Upper lobe of left lung (tissue), 4 donors: ENCODE measurements at regions not wholly inside any gene's neighbourhood (a gene's known extent, or its start where the extent isn't known, plus 50 kb on each side); places are given as distances from the start of the nearest gene placed in this dataset.
A peak's percentile ranks its signal among the peaks of the same experiment; 100 is the strongest.

ENCODE experiments used
- POLR2A ChIP-seq, 4 donors: fragments of 450-650 bp; IDR thresholded peaks; one replicate each; pipeline ENCODE4 v1.5.1; 2016 to 2017; ENCODE audit warnings: antibody characterized with exemption in 4 of 4, mild to moderate bottlenecking in 2 of 4
- POLR2AphosphoS5 ChIP-seq, 2 donors: sonication (generic); formaldehyde crosslinking; IDR thresholded peaks; one replicate each; pipeline ENCODE4 v1.5.1; 2017; ENCODE audit warnings: antibody characterized with exemption in 2 of 2
- TF ChIP-seq, protein P1 (sequence below), 6 experiments: fragments of 450-650 bp in 4 of 6; fragments of 200-600 bp in 2 of 6; sonication (generic) in 2 of 6; IDR thresholded peaks; one replicate each; pipeline ENCODE4 v1.5.1; 2016 to 2019; ENCODE audit warnings: antibody characterized with exemption in 6 of 6

DNA sequence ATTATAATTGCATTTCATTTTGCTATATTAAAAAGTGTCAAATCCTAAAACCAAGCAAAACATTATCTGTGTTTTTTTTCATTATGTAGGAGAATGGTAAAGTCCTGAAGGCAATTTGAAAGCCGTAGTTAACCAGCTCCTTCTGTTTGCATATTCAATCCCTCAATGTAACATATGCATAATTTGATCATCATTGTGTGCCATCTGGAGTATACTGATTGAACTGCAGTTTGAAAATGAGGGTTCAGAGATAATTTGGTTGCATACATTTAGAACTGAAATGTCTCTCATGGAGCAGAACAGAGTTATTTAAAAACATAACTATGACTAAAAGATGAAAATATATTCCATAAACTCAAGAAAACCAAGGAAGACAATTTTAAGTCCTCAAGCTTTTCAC lies 518.6 kb downstream of the GBE1 start:
- TF ChIP-seq POLR2AphosphoS5 (IDR thresholded peaks at IDR 0.05), result no peak
- TF ChIP-seq, protein P1, sequence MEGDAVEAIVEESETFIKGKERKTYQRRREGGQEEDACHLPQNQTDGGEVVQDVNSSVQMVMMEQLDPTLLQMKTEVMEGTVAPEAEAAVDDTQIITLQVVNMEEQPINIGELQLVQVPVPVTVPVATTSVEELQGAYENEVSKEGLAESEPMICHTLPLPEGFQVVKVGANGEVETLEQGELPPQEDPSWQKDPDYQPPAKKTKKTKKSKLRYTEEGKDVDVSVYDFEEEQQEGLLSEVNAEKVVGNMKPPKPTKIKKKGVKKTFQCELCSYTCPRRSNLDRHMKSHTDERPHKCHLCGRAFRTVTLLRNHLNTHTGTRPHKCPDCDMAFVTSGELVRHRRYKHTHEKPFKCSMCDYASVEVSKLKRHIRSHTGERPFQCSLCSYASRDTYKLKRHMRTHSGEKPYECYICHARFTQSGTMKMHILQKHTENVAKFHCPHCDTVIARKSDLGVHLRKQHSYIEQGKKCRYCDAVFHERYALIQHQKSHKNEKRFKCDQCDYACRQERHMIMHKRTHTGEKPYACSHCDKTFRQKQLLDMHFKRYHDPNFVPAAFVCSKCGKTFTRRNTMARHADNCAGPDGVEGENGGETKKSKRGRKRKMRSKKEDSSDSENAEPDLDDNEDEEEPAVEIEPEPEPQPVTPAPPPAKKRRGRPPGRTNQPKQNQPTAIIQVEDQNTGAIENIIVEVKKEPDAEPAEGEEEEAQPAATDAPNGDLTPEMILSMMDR (IDR thresholded peaks at IDR 0.05), result peak in 1 of 6 experiments; percentile 8
- TF ChIP-seq POLR2A (IDR thresholded peaks at IDR 0.05), result no peak
